Ovary (tissue), 7 donors: ENCODE measurements at regions not wholly inside any gene's neighbourhood (a gene's known extent, or its start where the extent isn't known, plus 50 kb on each side); places are given as distances from the start of the nearest gene placed in this dataset.

Experiments
- DNase-seq, 5 donors: peaks; one replicate each; pipeline ENCODE4 v3.0.0-alpha.2; 2019 to 2020
- H3K27ac ChIP-seq, 2 donors: fragments of 200-600 bp; one replicate each; pipeline versions ENCODE4 v1.5.1 to v1.8.0; 2019 to 2022
- H3K27me3 ChIP-seq: fragments of 200-600 bp; one replicate; pipeline ENCODE4 v1.8.0; 2022
- H3K36me3 ChIP-seq: fragments of 200-600 bp; sonication (generic); one replicate; pipeline ENCODE4 v1.5.1; 2019
- H3K4me1 ChIP-seq: one replicate; pipeline ENCODE4 v1.8.1; 2013; ENCODE audit warnings: mild to moderate bottlenecking, moderate library complexity; ENCODE audit not compliant: insufficient read depth
- H3K4me3 ChIP-seq: fragments of 200-600 bp; sonication (generic); one replicate; pipeline ENCODE4 v1.5.1; 2017
- H3K9me3 ChIP-seq, 2 donors: fragments of 200-600 bp in 1 of 2; sonication (generic) in 1 of 2; one replicate each; pipeline versions ENCODE4 v1.5.1 to v1.8.1; 2013 to 2019; ENCODE audit warnings: mild to moderate bottlenecking in 1 of 2, moderate library complexity in 1 of 2
- CTCF ChIP-seq, 3 donors: fragments of 450-650 bp in 2 of 3; fragments of 200-600 bp in 1 of 3; IDR thresholded peaks; one replicate each; pipeline versions ENCODE4 v1.5.1 to v1.8.0; 2016 to 2022; ENCODE audit warnings: antibody characterized with exemption in 3 of 3, mild to moderate bottlenecking in 1 of 3
- EP300 ChIP-seq: sonication (generic); formaldehyde crosslinking; IDR thresholded peaks from one replicate; pipeline ENCODE4 v1.6.1; 2017; ENCODE audit warnings: antibody characterized with exemption
- POLR2A ChIP-seq: fragments of 450-650 bp; IDR thresholded peaks from one replicate; pipeline ENCODE4 v1.6.1; 2017; ENCODE audit warnings: antibody characterized with exemption, mild to moderate bottlenecking, moderate library complexity
- WGBS, 3 donors: extraction: QIAGEN DNeasy Blood & Tissue Kit in 1 of 3; methylation state at CpG; one replicate each; pipeline versions ENCODE4 v1.1.5 to v1.1.7; 2013 to 2017; 5-methylcytosine and 5-hydroxymethylcytosine counted together
- intact Hi-C, 4 donors: fragments of 100-400 bp; cut with DNase I; formaldehyde crosslinking; loops; one replicate each; pipeline versions ENCODE4 v1.11.0 to v1.15.1; 2022 to 2023
- donor health status: DM: no; HTN: no; CAD: no; lungs with moderate emphysema.
- donor health status: DM: no; HTN: no; CAD: no.
- donor health status: Bipolar disorder and iron deficiency.
- donor health status: DM: no; HTN: no; CAD: no.
- donor health status: DM: yes; HTN: yes; CAD: no.

DNA sequence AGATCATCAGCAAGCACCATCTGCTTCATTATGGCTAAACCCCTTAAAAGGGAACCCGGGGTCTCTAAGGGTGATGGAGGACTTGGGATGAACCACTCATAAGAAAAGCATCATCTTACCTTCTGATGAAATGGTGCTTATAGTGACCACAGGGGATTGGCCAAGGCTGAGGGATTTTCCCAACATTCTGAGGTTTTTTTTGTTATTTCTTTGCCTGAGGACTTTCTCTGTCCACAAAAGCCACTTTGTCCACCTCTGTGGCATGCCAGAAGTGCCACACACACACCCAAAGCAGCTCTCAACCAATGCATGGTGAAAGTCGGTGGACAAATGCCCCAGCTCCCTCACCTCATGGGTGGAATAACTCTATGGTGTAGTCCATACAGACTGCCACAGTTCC is 79.3 kb upstream of the TOP1 start:
- no peak for DNase-seq
- Histone ChIP-seq H3K27ac (no peak overlapping the region), H3K4me3 (no peak overlapping the region), H3K9me3 (no peaks in the 10 kb centered on the region), H3K36me3 (no peaks in the 10 kb centered on the region), H3K4me1 (no peaks in the 10 kb centered on the region), H3K27me3 (no peaks in the 10 kb centered on the region)
- 79 to 87% (median 82%) methylated on average over 2 of the region's 2 CpGs for WGBS, 3 donors
- intact Hi-C loops: loop anchor here in 1 of 4 donors (10.0 kb wide), 1 partner anchor 155 kb away; no protein-coding TSS in a partner anchor
- TF ChIP-seq EP300 (no peak), CTCF (IDR thresholded peaks at IDR 0.05) (no peak), POLR2A (no peak)

- Histone ChIP-seq H3K27me3 (no peaks in the 10 kb centered on the region), H3K27ac (no peak overlapping the region), H3K36me3 (no peaks in the 10 kb centered on the region), H3K4me1 (no peaks in the 10 kb centered on the region), H3K4me3 (no peak overlapping the region), H3K9me3 (no peaks in the 10 kb centered on the region)
- no peak for TF ChIP-seq POLR2A
- no peak for TF ChIP-seq CTCF (IDR thresholded peaks at IDR 0.05)
- TF ChIP-seq EP300: no peak
- intact Hi-C loops: loop anchor here in 1 of 4 donors (5.0 kb wide), 1 partner anchor 270 kb away; no protein-coding TSS in a partner anchor
- 53 to 58% (median 57%) methylated on average over 9 of the region's 9 CpGs for WGBS, 3 donors
- no peak for DNase-seq
Measured at GRCh38 chr20:40952136-40952535, 76.5 kb upstream of the TOP1 start.

DNA sequence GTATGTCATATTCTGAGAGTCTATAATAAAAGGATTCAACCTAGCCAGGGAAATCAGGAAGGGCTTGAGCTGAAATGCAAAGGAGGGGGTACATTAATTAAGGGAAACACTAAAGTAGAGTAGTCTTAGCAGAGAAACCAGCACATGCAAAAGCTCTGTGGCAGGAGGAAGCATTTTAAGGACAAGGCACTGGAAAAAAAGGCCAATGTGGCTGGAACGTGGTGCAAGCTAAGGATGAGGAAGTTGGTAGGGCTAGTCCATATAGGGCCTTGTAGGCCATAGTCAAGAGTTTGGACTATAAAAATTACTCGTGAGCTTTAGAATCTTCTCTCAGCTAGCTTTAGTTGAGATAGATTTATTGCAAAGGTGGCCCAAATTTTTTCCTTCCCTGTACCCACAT is 75.2 kb upstream of the TOP1 start:
- H3K4me1 ChIP-seq: no peaks in the 10 kb centered on the region
- intact Hi-C loops: loop anchor here in 1 of 4 donors (5.0 kb wide), 1 partner anchor 271 kb away; no protein-coding TSS in a partner anchor
- no peak for DNase-seq
- no peak overlapping the region for H3K4me3 ChIP-seq
- H3K27me3 ChIP-seq: no peaks in the 10 kb centered on the region
- WGBS, 3 donors: 83 to 91% (median 90%) methylated on average over 2 of the region's 2 CpGs
- H3K36me3 ChIP-seq: no peaks in the 10 kb centered on the region
- TF ChIP-seq POLR2A (no peak), EP300 (no peak), CTCF (IDR thresholded peaks at IDR 0.05) (no peak)
- no peak overlapping the region for H3K27ac ChIP-seq
- no peaks in the 10 kb centered on the region for H3K9me3 ChIP-seq

- WGBS, 3 donors: 74 to 88% (median 81%) methylated on average over 5 of the region's 5 CpGs
- Histone ChIP-seq H3K9me3 (no peaks in the 10 kb centered on the region), H3K4me3 (no peak overlapping the region), H3K4me1 (no peaks in the 10 kb centered on the region), H3K27ac (no peak overlapping the region), H3K36me3 (no peaks in the 10 kb centered on the region), H3K27me3 (no peaks in the 10 kb centered on the region)
- no peak for DNase-seq
- TF ChIP-seq POLR2A (no peak), EP300 (no peak), CTCF (IDR thresholded peaks at IDR 0.05) (no peak)
- intact Hi-C loops: loop anchor here in 1 of 4 donors (5.0 kb wide), 1 partner anchor 272 kb away; no protein-coding TSS in a partner anchor
Measured at GRCh38 chr20:40953856-40954255, 74.8 kb upstream of the TOP1 start.
